T1000 (cell line): ENCODE measurements at regions not wholly inside any gene's neighbourhood (a gene's known extent, or its start where the extent isn't known, plus 50 kb on each side); places are given as distances from the start of the nearest gene placed in this dataset.
"Not testable (repeated sequence)": the region's sequence is repeated elsewhere in the genome, so short reads cannot be mapped to it uniquely, and the experiment has no call there.

Experiments used
- DNase-seq: peaks from one replicate; lab custom pipeline; 2025; ENCODE audit warnings: mixed read lengths; lab: John Stamatoyannopoulos, UW

- DNase-seq: no peak
Observed at GRCh38 chr5:57948091-57948490, 465.5 kb upstream of the ACTBL2 start.

GRCh38 chr5:57947181-57947580, 464.6 kb upstream of the ACTBL2 start:
- DNase-seq: no peak

- DNase-seq: no peak
Observed at GRCh38 chr5:57940879-57941278, 458.3 kb upstream of the ACTBL2 start.

GRCh38 chr5:57940236-57940635, 457.6 kb upstream of the ACTBL2 start:
- no peak for DNase-seq

GRCh38 chr5:57939771-57940170, 457.2 kb upstream of the ACTBL2 start:
- DNase-seq: no peak

GRCh38 chr5:57939335-57939734, 456.7 kb upstream of the ACTBL2 start:
- no peak for DNase-seq

GRCh38 chr5:57938174-57938557, 455.6 kb upstream of the ACTBL2 start:
- no peak for DNase-seq

- DNase-seq: no peak
Observed at GRCh38 chr5:57937501-57938173, 455.0 kb upstream of the ACTBL2 start.

- DNase-seq: no peak
Observed at GRCh38 chr5:57937025-57937424, 454.4 kb upstream of the ACTBL2 start.

GRCh38 chr5:57932761-57933160, 450.1 kb upstream of the ACTBL2 start:
- DNase-seq: no peak

GRCh38 chr5:57931807-57932206, 449.2 kb upstream of the ACTBL2 start:
- DNase-seq: no peak

- DNase-seq: no peak
Observed at GRCh38 chr5:57931352-57931751, 448.7 kb upstream of the ACTBL2 start.

GRCh38 chr5:57929271-57929670, 446.7 kb upstream of the ACTBL2 start:
- no peak for DNase-seq

- not testable (repeated sequence) for DNase-seq
Observed at GRCh38 chr5:57923094-57923493, 440.5 kb upstream of the ACTBL2 start.

- no peak for DNase-seq
Observed at GRCh38 chr5:57917004-57917403, 434.4 kb upstream of the ACTBL2 start.

GRCh38 chr5:57915536-57915935, 432.9 kb upstream of the ACTBL2 start:
- no peak for DNase-seq

GRCh38 chr5:57911438-57911837, 428.8 kb upstream of the ACTBL2 start:
- no peak for DNase-seq

GRCh38 chr5:57906671-57907070, 424.1 kb upstream of the ACTBL2 start:
- DNase-seq: no peak

- DNase-seq: no peak
Observed at GRCh38 chr5:57903458-57903857, 420.8 kb upstream of the ACTBL2 start.

GRCh38 chr5:57902095-57902494, 419.5 kb upstream of the ACTBL2 start:
- DNase-seq: no peak

- DNase-seq: no peak
Observed at GRCh38 chr5:57900381-57900944, 417.9 kb upstream of the ACTBL2 start.

GRCh38 chr5:57896576-57896975, 414.0 kb upstream of the ACTBL2 start:
- DNase-seq: no peak

GRCh38 chr5:57895766-57896165, 413.2 kb upstream of the ACTBL2 start:
- DNase-seq: no peak

- DNase-seq: no peak
Observed at GRCh38 chr5:57893926-57894325, 411.3 kb upstream of the ACTBL2 start.
